Adrenal gland (tissue), 5 donors: ENCODE measurements at regions not wholly inside any gene's neighbourhood (a gene's known extent, or its start where the extent isn't known, plus 50 kb on each side); places are given as distances from the start of the nearest gene placed in this dataset.

Source experiments
- CTCF ChIP-seq, 6 experiments: fragments of 450-650 bp in 4 of 6; fragments of 200-600 bp in 2 of 6; sonication (generic) in 1 of 6; IDR thresholded peaks; 1 replicate in 5 of 6; 2 replicates in 1 of 6; pipeline versions ENCODE4 v1.5.1 to v1.8.0; 2016 to 2021; ENCODE audit warnings: antibody characterized with exemption in 6 of 6, mild to moderate bottlenecking in 2 of 6, moderate library complexity in 1 of 6
- POLR2A ChIP-seq, 2 donors: fragments of 450-650 bp; IDR thresholded peaks; one replicate each; pipeline ENCODE4 v1.6.1; 2017; ENCODE audit warnings: antibody characterized with exemption in 2 of 2, mild to moderate bottlenecking in 2 of 2, moderate library complexity in 1 of 2
- donor health status: DM: no; HTN: no; CAD: no.

- no peak for TF ChIP-seq CTCF (IDR thresholded peaks at IDR 0.05)
- no peak for TF ChIP-seq POLR2A (IDR thresholded peaks at IDR 0.05)
Observed at GRCh38 chr10:91091780-91092179, 128.7 kb upstream of the PCGF5 start.
